Sigmoid colon (tissue), 4 donors: ENCODE measurements at regions not wholly inside any gene's neighbourhood (a gene's known extent, or its start where the extent isn't known, plus 50 kb on each side); places are given as distances from the start of the nearest gene placed in this dataset.

ENCODE experiments used
- CTCF ChIP-seq, 4 experiments: fragments of 450-650 bp in 3 of 4; fragments of 200-600 bp in 1 of 4; IDR thresholded peaks; one replicate each; pipeline ENCODE4 v1.5.1; 2016 to 2019; ENCODE audit warnings: antibody characterized with exemption in 4 of 4, mild to moderate bottlenecking in 3 of 4, moderate library complexity in 2 of 4
- POLR2AphosphoS5 ChIP-seq, 4 donors: sonication (generic); formaldehyde crosslinking; IDR thresholded peaks; one replicate each; pipeline ENCODE4 v1.6.1; 2017; ENCODE audit warnings: antibody characterized with exemption in 4 of 4

- TF ChIP-seq POLR2AphosphoS5 (IDR thresholded peaks at IDR 0.05) (no peak), CTCF (IDR thresholded peaks at IDR 0.05) (no peak)
Observed at GRCh38 chr5:2563046-2563445, 188.4 kb downstream of the IRX2 start.
